GM23248 (cell line): ENCODE measurements at regions not wholly inside any gene's neighbourhood (a gene's known extent, or its start where the extent isn't known, plus 50 kb on each side); places are given as distances from the start of the nearest gene placed in this dataset.

ENCODE experiments used
- EZH2 ChIP-seq: fragments of 200-600 bp; sonication (generic); IDR thresholded peaks from 2 replicates; pipeline ENCODE4 v1.6.1; 2018; ENCODE audit warnings: antibody characterized with exemption, mild to moderate bottlenecking; ENCODE audit not compliant: insufficient read depth, poor library complexity, severe bottlenecking
- EZH2phosphoT487 ChIP-seq: fragments of 200-600 bp; sonication (generic); IDR thresholded peaks from 2 replicates; pipeline ENCODE4 v1.6.1; 2018; ENCODE audit warnings: antibody characterized with exemption, moderate library complexity, mild to moderate bottlenecking, low read depth; ENCODE audit not compliant: insufficient read depth

- no peak for TF ChIP-seq EZH2
- TF ChIP-seq EZH2phosphoT487, result no peak
Observed at GRCh38 chr6:79375635-79376337, 141.3 kb upstream of the HMGN3 start.
